GM12872 (cell line): ENCODE measurements at regions not wholly inside any gene's neighbourhood (a gene's known extent, or its start where the extent isn't known, plus 50 kb on each side); places are given as distances from the start of the nearest gene placed in this dataset.

ENCODE experiments used
- TF ChIP-seq, protein P1 (sequence below): IDR thresholded peaks from 3 replicates; pipeline ENCODE4 v1.5.1; 2011; ENCODE audit warnings: low read depth, mild to moderate bottlenecking, low read length, moderate library complexity; ENCODE audit not compliant: insufficient read depth

DNA sequence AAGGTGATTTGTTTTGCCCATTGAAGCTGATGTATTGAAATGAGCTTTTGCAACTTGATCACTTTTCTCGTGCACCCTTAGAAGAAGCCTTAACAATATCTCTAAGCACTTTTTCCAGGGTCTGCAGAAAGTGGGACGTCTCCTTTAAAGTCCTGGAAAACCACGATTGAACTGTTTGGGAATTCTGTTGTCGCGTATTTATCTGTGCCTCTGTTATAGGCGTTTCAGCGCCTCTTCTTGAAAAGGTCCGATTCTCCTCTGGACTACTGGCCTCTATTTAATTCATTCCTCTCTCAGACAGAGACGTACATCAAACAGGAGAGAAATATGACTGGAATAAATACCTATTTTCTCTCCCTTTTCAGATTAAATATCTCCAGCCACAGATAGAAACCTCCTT is 262.4 kb upstream of the PSMD7 start:
- TF ChIP-seq, protein P1, sequence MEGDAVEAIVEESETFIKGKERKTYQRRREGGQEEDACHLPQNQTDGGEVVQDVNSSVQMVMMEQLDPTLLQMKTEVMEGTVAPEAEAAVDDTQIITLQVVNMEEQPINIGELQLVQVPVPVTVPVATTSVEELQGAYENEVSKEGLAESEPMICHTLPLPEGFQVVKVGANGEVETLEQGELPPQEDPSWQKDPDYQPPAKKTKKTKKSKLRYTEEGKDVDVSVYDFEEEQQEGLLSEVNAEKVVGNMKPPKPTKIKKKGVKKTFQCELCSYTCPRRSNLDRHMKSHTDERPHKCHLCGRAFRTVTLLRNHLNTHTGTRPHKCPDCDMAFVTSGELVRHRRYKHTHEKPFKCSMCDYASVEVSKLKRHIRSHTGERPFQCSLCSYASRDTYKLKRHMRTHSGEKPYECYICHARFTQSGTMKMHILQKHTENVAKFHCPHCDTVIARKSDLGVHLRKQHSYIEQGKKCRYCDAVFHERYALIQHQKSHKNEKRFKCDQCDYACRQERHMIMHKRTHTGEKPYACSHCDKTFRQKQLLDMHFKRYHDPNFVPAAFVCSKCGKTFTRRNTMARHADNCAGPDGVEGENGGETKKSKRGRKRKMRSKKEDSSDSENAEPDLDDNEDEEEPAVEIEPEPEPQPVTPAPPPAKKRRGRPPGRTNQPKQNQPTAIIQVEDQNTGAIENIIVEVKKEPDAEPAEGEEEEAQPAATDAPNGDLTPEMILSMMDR, result no peak

DNA sequence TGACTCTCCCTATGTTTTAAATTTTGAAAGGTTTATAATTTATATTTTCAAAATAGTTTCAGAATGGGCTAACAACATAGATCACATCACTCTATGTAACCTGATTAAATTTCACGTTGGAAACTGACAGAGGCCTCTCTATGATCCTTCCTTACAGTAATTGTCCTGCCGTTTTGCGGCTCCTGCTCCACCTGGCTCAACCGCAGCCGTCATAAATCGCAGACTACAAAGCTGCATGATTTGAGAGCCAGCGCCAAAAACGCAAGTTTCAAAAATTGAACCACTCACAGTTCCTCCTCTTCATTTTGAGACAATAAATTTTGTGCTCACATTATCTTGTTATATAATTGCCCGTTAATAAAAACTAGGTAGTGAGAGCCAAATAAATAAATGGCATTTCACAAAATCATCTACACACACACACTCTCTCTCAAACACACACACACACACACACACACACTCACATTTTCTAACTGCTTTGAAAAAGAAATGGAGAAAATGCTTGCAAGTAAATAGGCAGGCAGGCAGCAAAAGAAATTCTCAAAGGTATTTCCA is 263.1 kb upstream of the PSMD7 start:
- TF ChIP-seq, protein P1, result no peak

DNA sequence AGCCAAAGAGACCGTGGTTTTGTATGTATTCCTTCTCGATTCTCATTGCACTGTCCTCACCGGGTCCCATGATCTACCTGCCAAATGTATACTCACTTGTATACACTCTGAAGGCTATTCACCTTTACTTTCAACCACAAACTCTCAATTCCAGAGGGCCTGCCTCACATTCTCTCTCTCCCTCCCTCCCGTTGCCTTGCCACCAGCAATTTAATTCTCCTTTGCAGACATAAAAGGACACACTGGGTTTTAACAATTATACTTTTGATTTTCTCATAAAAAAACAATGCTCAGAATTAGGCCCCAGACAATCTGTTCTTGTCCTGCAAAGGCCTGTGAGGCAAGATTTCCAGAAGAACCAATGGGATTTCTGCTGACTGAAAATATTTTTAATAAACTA is 265.1 kb upstream of the PSMD7 start:
- TF ChIP-seq, protein P1, result no peak

DNA sequence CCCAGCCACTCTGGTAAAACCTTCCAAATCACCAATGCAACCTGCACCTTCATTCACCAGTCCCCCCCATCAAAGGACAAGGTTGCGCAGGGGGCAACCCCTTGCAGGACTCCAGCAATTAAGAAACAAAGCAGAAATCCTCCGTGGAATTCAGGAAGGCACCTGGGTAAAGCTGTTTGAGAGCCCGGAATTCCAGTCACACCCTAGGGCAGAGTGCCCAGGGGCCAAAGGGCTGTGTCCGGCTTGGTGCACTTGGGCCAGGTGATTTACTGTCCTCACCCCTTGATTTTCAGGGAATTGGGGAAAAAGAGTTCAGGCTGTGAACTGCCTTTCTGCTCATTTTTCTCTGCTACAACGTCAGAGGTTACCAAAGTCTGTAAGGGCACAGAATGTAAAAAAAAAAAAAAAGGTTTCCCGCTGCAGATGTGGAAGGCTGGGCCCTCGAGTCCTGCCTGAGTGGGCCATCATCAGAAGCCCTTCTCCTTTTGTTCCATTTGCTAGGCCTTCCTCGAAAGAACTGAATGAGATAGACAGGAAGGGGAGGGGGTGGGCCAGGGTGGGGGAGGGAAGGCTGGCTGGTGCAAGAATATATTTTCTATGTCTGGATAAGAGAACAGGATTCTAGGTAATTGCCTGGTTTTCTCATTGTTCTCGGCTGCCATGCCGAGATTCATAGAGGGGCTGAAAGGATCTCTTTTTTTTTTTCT is 266.5 kb upstream of the PSMD7 start:
- TF ChIP-seq, protein P1, result no peak

DNA sequence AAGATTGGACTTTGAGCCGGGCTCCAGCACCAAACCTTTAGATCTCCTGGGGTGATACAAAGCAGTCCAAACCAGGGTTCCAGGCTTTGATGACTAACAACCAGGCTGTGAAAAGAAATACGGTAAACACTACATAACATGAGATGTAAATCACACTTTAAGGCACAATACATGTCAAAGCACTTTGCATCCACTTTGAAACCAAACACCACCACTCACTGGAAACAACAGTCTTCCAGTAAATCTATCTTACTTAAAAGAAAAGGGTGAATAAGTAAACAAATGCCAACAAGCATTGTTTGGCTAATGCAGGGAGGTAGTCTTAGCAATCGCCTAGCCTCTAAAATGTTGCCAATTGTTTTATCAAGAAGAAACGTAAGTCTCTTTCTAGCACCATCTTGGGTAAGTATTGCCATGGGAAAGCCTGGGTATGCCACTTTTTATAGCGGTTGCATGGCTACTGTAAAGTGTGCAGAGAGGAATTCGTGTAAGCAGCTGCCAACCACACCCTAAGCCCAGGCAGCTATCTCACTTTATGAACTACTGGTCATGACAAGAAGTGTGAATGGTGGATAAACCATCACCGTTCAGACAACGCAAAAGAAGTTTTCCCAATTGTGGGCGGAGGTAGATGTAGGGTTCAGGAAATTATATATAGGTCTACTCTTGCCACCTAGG is 267.4 kb upstream of the PSMD7 start:
- TF ChIP-seq, protein P1, result no peak

DNA sequence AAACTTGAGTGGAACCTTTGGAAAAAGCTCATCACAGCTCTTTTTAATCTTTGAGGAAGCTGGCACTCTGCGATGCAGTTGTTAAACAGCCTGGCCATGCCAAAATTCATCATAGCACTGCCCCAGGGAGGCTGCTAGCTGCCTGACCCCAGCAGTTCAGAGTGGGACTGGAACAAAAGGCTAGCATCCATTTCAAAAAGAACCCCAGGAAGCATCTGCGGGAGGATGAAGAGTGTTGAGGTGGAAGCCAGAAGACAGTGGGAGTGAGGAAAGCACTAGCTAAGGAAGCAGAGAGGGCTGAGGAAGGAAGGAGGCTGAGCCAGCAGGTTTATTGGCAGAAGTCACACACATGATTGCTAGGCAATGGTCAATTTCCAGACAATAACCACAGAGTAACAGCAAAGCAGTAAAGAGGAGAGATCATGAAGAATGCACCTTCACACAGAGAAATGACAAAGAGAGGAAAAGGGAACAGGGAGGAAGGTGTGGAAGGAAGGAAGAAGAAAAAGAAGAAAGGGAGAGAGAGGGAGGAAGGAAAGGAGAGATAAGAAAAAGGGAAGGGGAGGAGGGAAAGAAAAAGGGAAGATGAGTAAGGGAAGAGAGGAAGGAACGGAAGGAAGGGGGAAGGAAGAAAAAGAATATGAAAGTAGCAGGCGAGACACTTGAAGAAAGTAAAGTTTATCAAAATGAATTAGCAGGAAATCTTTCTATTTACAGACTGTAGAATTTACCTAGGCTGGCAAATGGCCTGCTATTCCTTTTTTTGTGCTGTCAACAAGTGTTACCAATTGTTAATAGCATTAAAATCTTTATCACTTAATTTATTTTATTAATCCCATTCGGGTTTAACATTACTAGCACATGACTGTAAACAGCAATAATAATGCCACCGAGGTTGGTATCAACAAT is 270.0 kb upstream of the PSMD7 start:
- TF ChIP-seq, protein P1, result no peak

DNA sequence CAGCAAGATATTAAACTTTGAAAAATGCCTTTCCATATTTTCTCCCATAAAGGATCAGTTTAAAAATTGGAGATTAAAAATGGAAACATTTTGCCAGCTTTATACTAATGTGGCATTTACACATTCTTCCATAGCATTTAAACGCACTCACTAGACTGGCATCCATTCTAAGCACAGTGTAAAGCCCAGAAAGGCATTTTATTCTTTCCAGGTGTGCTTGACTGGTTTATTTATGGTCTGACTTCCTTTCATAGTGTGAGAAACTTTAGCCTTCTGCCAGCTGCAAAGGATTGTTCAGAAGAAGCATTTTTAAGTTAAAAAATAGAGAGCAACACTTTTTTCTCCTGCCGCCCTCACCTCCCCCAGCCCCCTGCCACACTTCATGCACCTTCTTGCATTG is 271.7 kb upstream of the PSMD7 start:
- TF ChIP-seq, protein P1, result no peak
